Hypothalamus (tissue), 51 donors: ENCODE measurements at regions not wholly inside any gene's neighbourhood (a gene's known extent, or its start where the extent isn't known, plus 50 kb on each side); places are given as distances from the start of the nearest gene placed in this dataset.
A peak's percentile ranks its signal among the peaks of the same experiment; 100 is the strongest.
"Not testable (repeated sequence)": the region's sequence is repeated elsewhere in the genome, so short reads cannot be mapped to it uniquely, and the experiment has no call there.

Experiments used
- DNase-seq, 51 donors: peaks; one replicate each; lab custom pipeline; 2025; lab: John Stamatoyannopoulos, UW

DNA sequence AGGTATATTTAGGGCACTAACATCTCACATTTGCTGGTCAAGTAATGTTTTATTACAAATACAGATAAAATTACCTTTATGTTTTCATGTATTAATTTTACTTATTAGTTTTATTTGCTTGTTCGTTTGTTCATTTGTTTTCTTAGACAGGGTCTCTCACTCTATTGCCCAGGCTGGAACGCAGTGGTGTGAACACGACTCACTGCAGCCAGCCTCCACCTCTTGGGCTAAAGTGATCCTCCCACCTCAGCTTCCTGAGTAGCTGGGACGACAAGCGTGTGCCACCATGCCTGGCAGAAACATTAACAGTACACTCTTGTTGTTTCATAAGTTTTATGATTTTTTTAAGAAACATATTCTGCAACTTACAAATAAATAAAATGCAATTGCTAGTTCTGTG, 123.2 kb downstream of the ZNF608 start:
- DNase-seq: no peak

DNA sequence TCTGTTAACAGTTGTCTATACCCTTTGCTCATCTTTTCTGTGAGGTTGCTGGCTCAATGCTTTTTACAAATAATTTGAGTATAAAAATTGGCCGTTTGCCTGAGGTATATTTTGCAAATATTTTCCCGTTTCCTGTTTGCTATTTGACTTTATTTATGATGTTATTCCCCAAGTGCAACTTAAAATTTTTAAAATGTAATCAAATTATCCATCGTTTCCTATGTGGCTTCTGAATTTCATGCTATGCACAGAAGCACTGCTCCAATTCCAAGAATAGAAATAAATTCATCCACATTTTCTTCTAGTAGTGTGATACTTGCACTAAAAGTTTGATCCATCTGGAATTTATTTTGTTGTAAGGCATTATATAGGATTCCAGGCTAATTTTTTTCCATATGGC, 123.6 kb downstream of the ZNF608 start:
- no peak for DNase-seq

DNA sequence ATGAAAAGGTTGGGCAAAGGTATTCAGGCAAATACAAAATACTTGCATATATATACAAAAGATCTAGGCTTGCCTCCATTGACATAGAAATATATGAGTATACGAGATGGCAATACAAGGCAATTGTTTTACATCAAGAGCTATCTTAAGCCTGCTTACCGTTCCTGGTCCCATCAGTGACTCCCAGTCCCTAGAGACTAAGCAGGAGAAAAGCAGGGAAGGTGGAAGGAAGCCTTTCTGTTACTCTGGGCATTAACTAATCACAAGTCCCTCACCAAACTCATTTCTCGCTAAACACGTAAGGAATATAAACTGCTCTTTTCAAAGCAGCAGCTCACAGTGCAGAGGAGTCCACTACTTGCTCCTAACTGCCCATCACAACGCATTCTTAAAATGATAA, 125.2 kb downstream of the ZNF608 start:
- no peak for DNase-seq

DNA sequence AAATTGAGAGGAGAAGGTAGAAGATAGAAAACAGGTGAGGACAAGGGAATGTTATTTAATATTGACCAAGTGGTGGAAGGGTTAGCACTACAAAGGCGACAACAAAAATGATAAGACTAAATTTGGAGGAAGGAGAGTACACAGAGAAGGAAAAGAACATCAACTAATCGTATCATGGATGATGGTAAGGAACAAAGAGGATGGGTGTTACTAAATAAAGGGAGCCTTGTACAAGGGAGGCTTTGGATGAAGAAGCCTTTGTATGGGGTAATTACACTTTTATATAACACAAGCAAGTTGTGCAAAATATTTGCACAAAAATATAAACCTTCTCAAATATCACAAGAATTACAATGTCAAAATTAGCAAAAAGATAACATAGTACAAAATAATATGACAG, 125.7 kb downstream of the ZNF608 start:
- no peak for DNase-seq

DNA sequence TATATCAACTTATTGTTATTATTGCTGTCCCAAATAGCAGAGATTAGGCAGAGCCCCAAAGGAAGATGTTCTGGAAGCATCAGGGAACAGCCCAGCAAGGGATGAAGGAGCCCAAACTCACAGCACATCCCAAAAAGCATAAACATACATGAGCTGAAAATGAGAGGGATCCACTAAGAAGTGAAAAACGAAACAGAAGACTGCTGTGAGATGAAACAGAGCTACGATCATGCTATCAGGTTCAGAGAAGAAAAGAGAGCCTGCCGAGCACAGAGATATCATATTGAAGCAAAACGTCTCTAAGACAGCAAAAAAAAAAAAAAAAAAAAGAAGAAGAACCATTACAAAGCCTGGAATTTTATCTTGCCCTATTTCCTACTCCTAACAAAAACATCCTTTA, 127.3 kb downstream of the ZNF608 start:
- DNase-seq: no peak

DNA sequence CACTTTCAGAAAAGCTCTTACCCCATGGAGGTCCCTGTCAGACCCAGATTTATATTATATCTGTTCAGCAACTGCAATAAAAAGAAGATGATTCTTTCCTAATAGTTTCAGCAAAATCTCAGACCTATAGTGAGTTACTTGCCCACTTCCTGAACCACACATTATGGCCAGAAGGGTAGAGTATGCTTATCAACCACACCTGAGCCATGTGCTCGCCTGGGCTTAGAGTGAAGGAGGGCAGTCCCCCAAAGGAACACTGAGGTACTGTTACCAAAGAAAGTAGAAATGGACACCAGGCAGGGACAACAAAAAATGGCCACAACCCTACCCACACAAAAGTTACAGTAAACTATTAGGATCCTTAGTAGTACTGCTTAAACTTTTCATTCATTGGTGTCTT, 128.7 kb downstream of the ZNF608 start:
- no peak for DNase-seq

DNA sequence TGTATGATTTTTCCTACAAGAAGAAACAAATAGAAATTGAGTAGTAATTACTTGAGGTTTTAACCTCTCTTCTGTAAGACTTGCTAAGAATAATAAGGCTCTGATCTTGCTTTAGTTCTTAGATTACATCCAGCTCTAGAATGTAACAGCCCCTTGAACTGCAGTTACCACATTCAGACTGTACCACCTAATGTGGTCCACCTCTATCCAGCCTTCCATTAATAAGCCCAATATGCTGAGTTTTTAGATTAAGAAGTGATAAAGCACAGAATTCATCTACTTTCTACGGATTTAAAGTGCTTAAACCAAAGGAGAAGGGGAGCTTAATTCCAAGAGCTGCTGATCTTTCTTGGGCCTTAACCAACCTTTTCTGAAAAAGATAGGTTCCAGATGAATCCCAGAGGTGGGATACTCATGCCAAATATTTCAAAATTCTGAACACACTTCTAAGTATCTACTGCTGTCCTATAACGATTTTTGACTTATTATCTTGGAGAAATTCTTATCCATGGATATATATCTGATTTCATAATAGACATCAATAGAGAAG, 131.5 kb downstream of the ZNF608 start:
- no peak for DNase-seq

DNA sequence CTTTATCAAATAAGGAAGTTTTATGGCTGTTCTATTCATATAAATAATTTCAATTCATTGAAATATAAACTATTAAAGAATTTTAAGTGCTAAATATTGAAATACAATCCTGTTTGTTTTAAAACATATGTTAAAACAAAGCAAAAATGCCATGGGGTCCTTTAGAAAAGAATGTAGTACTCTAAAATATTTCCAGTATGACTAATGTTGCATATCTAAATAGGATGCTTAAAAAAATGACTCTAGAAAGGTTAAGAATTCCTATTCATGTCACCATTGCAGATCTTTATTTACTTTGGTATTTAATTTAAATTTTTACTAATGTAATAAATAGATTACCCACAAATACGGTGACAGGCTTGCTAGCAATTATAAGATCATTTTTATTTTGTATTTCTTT, 132.3 kb downstream of the ZNF608 start:
- DNase-seq: no peak

DNA sequence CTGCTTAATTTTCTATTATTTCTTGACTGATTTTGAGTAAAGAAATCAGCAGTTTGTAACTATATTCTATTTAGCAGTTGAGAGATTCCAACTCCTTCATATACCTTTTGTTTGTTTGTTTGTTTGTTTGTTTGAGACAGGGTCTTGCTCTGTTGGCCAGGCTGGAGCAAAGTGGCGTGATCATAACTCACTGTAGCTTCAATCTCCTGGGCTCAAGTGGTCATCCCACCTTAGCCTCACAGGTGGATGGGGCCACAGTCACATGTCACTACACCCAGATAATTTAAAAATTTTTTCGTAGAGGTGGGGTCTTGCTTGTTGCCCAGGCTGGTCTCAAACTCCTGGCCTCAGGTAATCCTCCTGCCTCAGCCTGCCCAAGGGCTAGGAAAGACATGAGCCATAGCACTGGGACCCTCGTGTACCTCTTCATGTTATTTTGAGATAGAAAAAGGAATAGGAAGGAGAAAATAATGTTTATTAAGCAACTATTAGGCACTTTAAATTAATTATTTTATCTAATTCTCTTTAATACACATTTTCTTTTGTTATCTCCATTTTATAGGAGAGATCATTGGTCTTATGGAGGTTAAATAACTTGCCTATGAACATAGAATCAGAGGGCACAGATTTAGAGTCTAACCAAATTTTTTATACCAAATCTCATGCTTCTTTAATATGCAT, 133.0 kb downstream of the ZNF608 start:
- DNase-seq: no peak

DNA sequence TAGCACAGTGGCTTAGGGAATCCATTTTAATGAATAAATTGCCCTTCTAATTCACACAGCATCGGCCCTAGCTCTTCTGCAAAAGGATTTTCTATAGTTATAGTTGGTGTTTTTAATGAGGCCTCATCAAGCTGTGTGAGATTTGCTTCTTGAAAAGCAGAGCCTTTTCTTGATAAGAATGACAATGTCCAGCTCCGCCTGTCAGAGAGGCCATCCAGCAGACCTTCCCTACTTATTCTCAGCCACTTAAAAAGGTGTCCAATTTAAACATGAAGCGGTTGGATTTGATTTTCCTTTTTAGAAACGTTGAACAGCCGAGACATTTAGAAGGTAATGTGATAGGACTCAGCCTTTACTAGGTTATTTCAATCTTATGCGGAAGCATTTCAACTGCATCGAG, 134.4 kb downstream of the ZNF608 start:
- no peak for DNase-seq

DNA sequence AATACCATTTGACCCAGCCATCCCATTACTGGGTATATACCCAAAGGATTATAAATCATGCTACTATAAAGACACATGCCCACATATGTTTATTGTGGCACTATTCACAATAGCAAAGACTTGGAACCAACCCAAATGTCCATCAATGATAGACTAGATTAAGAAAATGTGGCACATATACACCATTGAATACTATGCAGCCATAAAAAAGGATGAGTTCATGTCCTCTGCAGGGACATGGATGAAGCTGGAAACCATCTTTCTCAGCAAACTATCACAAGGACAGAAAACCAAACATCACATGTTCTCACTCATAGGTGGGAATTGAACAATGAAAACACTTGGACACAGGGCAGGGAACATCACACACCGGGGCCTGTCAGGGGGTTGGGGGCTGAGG, 135.2 kb downstream of the ZNF608 start:
- not testable (repeated sequence) for DNase-seq

DNA sequence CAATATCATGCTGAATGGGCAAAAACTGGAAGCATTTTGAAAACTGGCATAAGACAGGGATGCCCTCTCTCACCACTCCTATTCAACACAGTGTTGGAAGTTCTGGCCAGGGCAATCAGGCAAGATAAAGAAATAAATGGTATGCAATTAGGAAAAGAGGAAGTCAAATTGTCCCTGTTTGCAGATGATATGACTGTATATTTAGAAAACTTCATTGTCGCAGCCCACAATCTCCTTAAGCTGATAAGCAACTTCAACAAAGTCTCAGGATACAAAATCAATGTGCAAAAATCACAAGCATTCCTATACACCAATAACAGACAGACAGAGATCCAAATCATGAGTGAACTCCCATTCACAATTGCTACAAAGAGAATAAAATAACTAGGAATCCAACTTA, 136.8 kb downstream of the ZNF608 start:
- not testable (repeated sequence) for DNase-seq

DNA sequence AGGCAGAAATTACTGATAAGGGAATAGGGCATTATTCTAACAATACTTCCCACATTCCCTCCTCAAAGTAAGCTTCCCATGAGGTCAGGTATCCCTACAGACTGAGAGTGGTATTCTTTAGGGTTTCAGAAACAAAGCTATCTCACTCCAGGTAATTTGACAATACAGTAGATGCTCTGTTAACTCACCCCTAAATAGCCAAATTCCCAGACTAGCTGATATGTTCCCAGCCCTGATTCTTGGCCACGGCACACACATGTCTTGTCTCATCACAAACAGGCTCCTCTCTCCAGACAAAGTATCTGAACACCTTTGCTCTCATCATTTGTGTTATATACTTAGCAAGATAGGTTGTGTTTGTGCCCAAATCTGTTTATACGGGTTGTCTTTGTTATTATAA, 139.9 kb downstream of the ZNF608 start:
- no peak for DNase-seq

DNA sequence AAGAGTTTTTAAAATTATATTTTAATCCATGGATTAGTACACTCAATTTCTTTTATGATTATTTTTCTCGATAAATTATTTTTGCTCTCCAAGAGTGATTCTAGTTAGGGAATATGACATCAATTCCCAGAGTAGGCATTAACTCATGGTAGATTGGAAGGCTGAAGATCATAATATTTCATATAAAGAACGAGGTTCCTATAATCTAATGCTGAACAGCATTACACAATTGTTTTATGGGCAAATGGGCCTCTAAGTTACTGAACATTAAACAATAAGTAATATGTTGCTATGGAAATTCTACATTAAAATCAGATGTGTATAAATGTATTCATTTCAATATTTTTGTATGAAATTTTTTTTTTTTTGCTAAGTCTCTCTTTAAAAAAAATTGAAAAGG, 140.3 kb downstream of the ZNF608 start:
- no peak for DNase-seq

DNA sequence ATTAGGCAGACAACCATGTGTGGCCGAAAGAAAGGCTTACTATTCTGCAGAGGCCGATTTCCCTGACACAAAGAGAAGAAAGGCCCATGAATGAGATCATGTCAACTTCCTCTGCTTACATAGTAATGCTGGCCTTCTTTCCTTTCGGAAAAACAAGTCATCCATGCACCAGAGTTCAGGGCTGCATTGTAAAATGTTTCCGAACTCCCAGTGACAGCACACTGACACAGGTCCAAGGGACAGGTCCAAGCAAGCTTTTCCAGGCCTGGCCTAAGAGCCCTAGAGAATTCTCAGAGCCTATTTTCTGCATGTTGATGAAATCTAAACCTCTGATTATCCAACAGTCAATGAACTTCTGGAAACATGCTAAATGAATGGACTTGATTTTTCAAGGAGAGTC, 140.9 kb downstream of the ZNF608 start:
- DNase-seq: peak in 5 of 51 donors; percentile 6 to 61 (median 18)

DNA sequence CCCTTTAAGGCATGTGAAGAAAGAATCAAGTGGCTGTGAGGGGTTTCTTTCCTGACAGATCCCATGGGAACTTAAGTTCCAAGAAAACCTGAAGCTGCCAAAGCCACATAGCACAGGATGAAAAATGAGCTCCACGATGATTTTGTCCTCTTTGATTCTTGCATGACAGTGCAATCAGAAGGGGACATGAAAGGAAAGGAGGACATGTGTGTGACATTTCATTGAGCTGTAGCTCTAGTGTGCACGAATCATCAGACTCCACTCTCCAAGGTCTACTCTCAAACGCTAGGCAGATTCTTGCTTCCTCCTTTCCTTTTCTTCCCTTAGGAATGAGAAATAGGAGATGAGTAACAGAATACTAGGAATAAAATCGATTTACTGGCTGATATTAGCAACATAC, 142.0 kb downstream of the ZNF608 start:
- no peak for DNase-seq

DNA sequence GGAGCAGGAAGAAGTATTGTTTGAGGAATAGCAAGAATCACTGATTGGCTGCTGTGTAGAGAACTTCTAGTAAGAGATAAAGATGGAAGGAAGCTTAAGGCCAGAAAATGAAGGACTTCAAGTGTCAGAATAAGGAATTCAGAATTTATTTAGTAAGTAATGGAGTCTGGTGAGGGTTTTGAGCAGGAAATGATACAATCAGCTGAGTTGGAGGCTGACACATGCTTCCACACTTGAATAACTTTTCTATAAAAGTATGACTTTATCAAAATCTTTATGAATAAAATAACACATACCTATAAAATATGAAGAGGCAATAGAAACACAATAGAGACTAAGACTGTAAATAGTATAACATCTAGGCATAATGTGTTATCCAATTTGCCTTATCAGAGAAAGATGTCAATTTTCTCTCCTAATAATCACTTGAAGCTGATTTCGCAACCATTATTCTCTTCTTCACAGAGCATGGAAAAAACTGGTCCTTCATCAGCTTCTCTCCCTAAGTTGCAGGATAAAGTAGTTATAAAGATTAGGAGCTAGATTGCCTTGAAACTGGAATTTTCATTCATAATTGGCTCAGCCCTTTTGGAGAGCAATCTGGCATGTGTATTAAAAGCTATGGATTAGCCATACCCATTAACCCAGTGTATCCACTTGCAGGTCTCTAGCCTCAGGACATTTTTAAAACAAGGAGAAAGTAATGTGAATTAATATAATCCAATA, 143.4 kb downstream of the ZNF608 start:
- DNase-seq: no peak

DNA sequence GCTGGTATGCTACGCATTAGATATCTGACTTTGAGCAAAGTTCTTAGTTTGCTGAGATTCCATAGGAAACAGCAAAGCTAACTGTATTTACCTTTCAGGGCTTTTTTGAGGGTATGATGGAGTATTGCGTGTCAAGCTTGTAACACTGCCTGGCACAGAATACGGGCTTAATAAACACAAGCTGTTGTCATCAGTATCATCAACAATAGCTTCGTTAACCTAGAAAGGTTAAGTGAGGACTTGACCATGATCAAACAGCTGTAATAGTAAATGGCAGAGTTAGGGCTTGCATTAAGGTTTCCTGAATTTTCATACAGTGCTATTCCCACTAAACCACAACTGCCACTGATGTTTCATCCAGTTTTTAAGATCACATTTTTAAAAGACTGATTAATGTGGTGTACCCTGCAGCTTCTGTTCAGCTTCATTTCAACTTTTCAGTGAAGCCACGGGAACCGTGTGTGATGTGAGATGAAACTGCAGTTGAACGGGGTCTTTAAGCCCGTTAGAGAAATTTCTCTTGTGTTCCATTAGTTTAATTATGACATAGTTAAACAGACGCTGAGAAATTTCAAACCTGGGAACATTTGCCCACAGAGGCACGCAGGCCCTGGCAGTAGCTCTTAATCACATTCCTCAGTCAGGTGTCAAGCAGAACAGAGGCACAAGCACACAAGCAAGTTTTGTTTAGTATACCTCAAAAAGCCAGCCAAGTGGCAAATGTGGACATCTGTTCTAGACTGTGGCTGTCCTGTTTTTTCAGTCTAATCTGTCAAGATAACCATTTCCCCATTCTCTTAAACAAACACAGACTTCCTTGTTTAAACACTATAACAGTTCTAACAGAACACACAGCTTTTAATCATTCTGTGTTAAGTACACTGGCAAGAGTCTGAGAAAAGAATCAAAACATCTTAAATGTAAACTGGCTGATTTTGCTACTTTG, 147.1 kb downstream of the ZNF608 start:
- peak in 7 of 51 donors; percentile 2 to 59 (median 11) for DNase-seq

DNA sequence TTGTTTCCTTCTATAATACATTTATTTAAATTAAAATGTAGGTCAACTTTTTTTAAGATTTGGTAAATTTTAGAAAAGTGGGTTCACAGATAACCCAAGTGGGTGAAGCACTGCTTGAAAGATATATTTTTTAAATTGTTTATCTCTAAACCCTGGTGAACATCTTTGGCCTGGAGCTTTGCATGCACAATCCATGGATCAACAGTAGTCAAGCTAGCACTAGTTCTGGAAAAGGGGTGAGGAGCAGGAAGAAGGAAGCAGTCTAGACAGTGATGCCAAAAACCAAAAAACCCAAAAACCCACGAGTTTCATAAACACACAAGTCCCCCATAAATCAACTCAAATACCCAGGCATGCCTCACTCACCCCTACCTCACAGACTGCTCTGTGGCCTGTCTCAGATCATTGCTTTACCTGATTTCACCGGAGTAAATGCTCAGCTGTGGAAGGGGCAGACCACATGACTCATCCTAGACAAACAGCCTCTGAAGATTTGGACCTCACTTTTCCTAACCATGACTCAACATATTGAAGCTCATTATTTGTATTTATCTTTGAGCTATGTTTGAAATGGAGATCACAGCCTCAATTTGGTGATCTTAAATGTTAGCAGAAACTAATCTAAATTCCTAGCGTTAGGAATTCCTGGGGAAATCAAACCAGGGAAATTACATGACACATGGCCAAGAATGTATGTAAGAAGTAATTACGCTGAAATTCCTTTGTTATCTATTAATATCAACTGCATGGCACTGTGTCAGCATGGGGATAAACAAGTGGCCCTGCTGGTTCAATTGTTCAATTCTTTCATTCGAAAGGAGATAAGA, 149.6 kb downstream of the ZNF608 start:
- no peak for DNase-seq

DNA sequence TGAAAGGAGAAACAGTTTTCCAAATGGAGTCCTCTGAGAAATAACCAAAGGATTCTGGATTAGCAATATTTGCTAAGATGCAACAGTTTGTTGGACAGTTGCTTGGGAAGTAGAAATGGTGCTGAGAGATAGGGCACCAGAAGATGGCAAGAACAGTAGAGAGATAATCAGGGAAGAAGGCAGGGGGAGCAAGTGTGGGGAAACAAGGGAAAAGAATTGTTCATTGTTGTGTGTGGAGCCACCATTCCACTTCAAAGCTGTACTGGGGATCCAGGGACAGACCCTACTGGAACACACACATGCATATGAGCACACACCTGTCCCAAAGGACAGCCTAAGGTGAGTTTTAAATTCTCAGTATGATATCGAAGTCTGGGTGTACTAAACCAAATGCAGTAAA, 152.5 kb downstream of the ZNF608 start:
- DNase-seq: peak in 1 of 51 donors; percentile 27
